T-cell (primary cell): ENCODE measurements at regions not wholly inside any gene's neighbourhood (a gene's known extent, or its start where the extent isn't known, plus 50 kb on each side); places are given as distances from the start of the nearest gene placed in this dataset.

ENCODE experiments used
- ATAC-seq, 4 experiments: fragments of 200-7000 bp in 3 of 4; fragments of 150-1000 bp in 1 of 4; cut with Tn5 transposase; replicated peaks in 1 of 4; 1 replicate in 3 of 4; 2 replicates in 1 of 4; pipeline ENCODE4 v1.10.0; 2021; ENCODE audit warnings: moderate library complexity in 3 of 4, mild to moderate bottlenecking in 2 of 4, moderate number of reproducible peaks in 1 of 4
- CTCF ChIA-PET, 2 donors: fragments of 300-600 bp; sonication (Branson Sonifier 250); formaldehyde crosslinking; loops; one replicate each; lab custom pipeline; 2022; ENCODE audit warnings: antibody characterized with exemption in 2 of 2; lab: Charles Lee
- POLR2A ChIA-PET, 2 donors: fragments of 300-600 bp; sonication (Branson Sonifier 250); formaldehyde crosslinking; loops; one replicate each; lab custom pipeline; 2022; ENCODE audit warnings: antibody characterized with exemption in 2 of 2; lab: Charles Lee
- DNase-seq, 35 experiments: peaks; one replicate each; pipeline versions ENCODE4 v3.0.0 to v3.0.0-alpha.2; 2013 to 2023
- H3K27ac ChIP-seq: one replicate; pipeline ENCODE4 v1.5.1; 2013; ENCODE audit warnings: low read length
- H3K27me3 ChIP-seq, 2 experiments: replicated peaks in 1 of 2; 1 replicate in 1 of 2; 2 replicates in 1 of 2; pipeline versions ENCODE4 v1.6.1 to v1.7.0; 2013; ENCODE audit warnings: low read length in 1 of 2, mixed read lengths in 1 of 2; ENCODE audit not compliant: control insufficient read depth in 2 of 2, insufficient read depth in 2 of 2; ENCODE audit errors: extremely low read depth in 1 of 2
- H3K36me3 ChIP-seq, 2 donors: 1 replicate in 1 of 2; 2 replicates in 1 of 2; pipeline versions ENCODE4 v1.6.1 to v1.7.0; 2013; ENCODE audit warnings: low read length in 1 of 2; ENCODE audit not compliant: control insufficient read depth in 2 of 2, insufficient read depth in 1 of 2; ENCODE audit errors: extremely low read depth in 1 of 2
- H3K4me1 ChIP-seq, 2 experiments: 1 replicate in 1 of 2; 2 replicates in 1 of 2; pipeline versions ENCODE4 v1.6.1 to v1.7.0; 2013; ENCODE audit warnings: low read length in 2 of 2, mixed read lengths in 1 of 2; ENCODE audit not compliant: insufficient read depth in 2 of 2, control insufficient read depth in 1 of 2; ENCODE audit errors: extremely low read depth in 1 of 2
- H3K4me3 ChIP-seq, 2 donors: 1 replicate in 1 of 2; 2 replicates in 1 of 2; pipeline versions ENCODE4 v1.5.1 to v1.7.0; 2013; ENCODE audit warnings: mild to moderate bottlenecking in 2 of 2, low read length in 1 of 2, moderate library complexity in 1 of 2; ENCODE audit not compliant: control insufficient read depth in 1 of 2; ENCODE audit errors: extremely low read depth in 1 of 2
- H3K9me3 ChIP-seq: 2 replicates; pipeline ENCODE4 v1.7.0; 2013
- H3K27ac Mint-ChIP-seq, 2 donors: one replicate each; pipeline ENCODE4 v1.8.0; 2020 to 2021; ENCODE audit warnings: mild to moderate bottlenecking in 2 of 2, mixed read lengths in 2 of 2
- H3K27me3 Mint-ChIP-seq, 2 donors: one replicate each; pipeline ENCODE4 v1.8.0; 2021 to 2022; ENCODE audit warnings: mixed read lengths in 2 of 2
- H3K36me3 Mint-ChIP-seq: one replicate; pipeline ENCODE4 v1.8.0; 2021; ENCODE audit warnings: mixed read lengths
- H3K4me1 Mint-ChIP-seq, 3 donors: one replicate each; pipeline ENCODE4 v1.8.0; 2020 to 2022; ENCODE audit warnings: mixed read lengths in 3 of 3, mild to moderate bottlenecking in 1 of 3
- H3K4me3 Mint-ChIP-seq, 3 donors: one replicate each; pipeline ENCODE4 v1.8.0; 2020 to 2022; ENCODE audit warnings: mild to moderate bottlenecking in 3 of 3, mixed read lengths in 3 of 3, moderate library complexity in 3 of 3
- H3K9me3 Mint-ChIP-seq, 3 donors: one replicate each; pipeline ENCODE4 v1.8.0; 2020 to 2022; ENCODE audit warnings: mixed read lengths in 3 of 3
- WGBS: methylation state at CpG from one replicate; pipeline ENCODE4 v1.1.5; 2013; ENCODE audit warnings: missing lambda C conversion rate; ENCODE audit not compliant: insufficient coverage; 5-methylcytosine and 5-hydroxymethylcytosine counted together

- no peak for ATAC-seq
- POLR2A ChIA-PET: no interaction called here
- H3K27ac Mint-ChIP-seq: no peak overlapping the region
- Histone ChIP-seq H3K4me3 (no peak overlapping the region), H3K36me3 (no peaks in the 10 kb centered on the region), H3K4me1 (no peaks in the 10 kb centered on the region), H3K27ac (no peak overlapping the region), H3K27me3 (peaks cover 0 to 9% of the 10 kb centered on the region in 2 experiments), H3K9me3 (no peaks in the 10 kb centered on the region)
- H3K4me1 Mint-ChIP-seq: peaks cover 0 to 10% (median 6%) of the 10 kb centered on the region in 3 donors
- H3K36me3 Mint-ChIP-seq: no peaks in the 10 kb centered on the region
- WGBS: no CpG with 5 or more reads among the region's 1 CpG
- DNase-seq: no peak
- CTCF ChIA-PET: interaction anchor here (0.6 to 1.7 kb wide), 2 partner anchors 8 to 351 kb away, joined by 4 read pairs; no protein-coding TSS in a partner anchor
- H3K4me3 Mint-ChIP-seq: no peak overlapping the region
- H3K9me3 Mint-ChIP-seq: no peaks in the 10 kb centered on the region
- H3K27me3 Mint-ChIP-seq: peaks cover 10 to 15% of the 10 kb centered on the region in 2 donors
Measured at GRCh38 chr2:37869771-37870170, 55.3 kb upstream of the RMDN2 start.

- Histone ChIP-seq H3K9me3 (no peaks in the 10 kb centered on the region), H3K4me1 (no peaks in the 10 kb centered on the region), H3K27me3 (peaks cover 0 to 12% of the 10 kb centered on the region in 2 experiments), H3K36me3 (no peaks in the 10 kb centered on the region), H3K4me3 (no peak overlapping the region), H3K27ac (no peak overlapping the region)
- Mint-ChIP-seq H3K4me3 (no peak overlapping the region), H3K36me3 (no peaks in the 10 kb centered on the region), H3K27ac (no peak overlapping the region), H3K4me1 (peaks cover 0 to 10% (median 6%) of the 10 kb centered on the region in 3 donors), H3K9me3 (no peaks in the 10 kb centered on the region), H3K27me3 (peaks cover 5 to 6% of the 10 kb centered on the region in 2 donors)
- DNase-seq (no peak), ATAC-seq (no peak)
- 100% methylated on average over 1 of the region's 4 CpGs for WGBS
- ChIA-PET POLR2A (no interaction called here), CTCF (interaction anchor here (0.5 to 0.7 kb wide), 5 partner anchors 10 to 989 kb away, joined by 3 to 8 read pairs (median 4); no protein-coding TSS in a partner anchor)
Measured at GRCh38 chr2:37870829-37871228, 54.3 kb upstream of the RMDN2 start.

GRCh38 chr2:37871456-37872191, 53.5 kb upstream of the RMDN2 start:
- H3K27ac Mint-ChIP-seq: no peak overlapping the region

DNA sequence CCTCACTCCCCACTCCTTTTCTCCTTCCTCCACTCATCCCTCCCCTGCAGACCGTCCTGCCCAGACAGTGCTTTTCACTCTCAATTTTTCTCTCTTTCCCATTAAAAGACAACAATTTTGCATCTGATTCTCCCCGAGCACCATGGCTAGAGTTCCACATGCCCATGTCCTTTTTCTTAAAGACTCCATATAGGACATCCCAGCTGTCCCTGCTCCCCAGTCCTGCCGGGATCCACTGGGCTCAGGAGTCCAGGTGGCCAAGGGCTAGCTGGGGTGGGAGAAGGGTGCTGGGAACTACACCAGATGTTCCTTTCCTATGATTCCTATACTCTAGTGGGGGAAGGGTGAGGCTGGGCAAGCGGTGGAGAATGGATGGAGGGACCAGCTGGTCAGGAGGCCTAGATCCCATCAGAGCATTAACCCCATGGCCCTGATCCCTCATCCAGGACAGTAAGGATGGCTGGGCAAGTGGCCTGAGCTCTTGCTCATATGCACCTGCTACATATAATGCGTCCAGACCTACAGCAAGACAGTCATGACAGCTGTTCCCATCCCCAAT, 52.8 kb upstream of the RMDN2 start:
- Mint-ChIP-seq H3K4me3 (no peak overlapping the region), H3K27me3 (peaks cover 0 to 3% of the 10 kb centered on the region in 2 donors), H3K9me3 (no peaks in the 10 kb centered on the region), H3K36me3 (no peaks in the 10 kb centered on the region), H3K4me1 (peaks cover 0 to 10% (median 6%) of the 10 kb centered on the region in 3 donors), H3K27ac (no peak overlapping the region)
- Histone ChIP-seq H3K36me3 (no peaks in the 10 kb centered on the region), H3K27ac (no peak overlapping the region), H3K9me3 (no peaks in the 10 kb centered on the region), H3K27me3 (peaks cover 0 to 10% of the 10 kb centered on the region in 2 experiments), H3K4me3 (no peak overlapping the region), H3K4me1 (no peaks in the 10 kb centered on the region)
- ChIA-PET POLR2A (no interaction called here), CTCF (interaction anchor here in 1 of 2 donors (6.9 kb wide), 1 partner anchor 476 kb away, joined by 56 read pairs; no protein-coding TSS in a partner anchor)
- DNase-seq (no peak), ATAC-seq (no peak)
- WGBS: 33% methylated on average over 1 of the region's 5 CpGs

More at GRCh38 chr2:37871456-37872191, 53.5 kb upstream of the RMDN2 start:
- no peak overlapping the region for H3K27ac ChIP-seq
- H3K4me3 Mint-ChIP-seq: no peak overlapping the region
- peaks cover 0 to 11% of the 10 kb centered on the region in 2 experiments for H3K27me3 ChIP-seq
- H3K4me1 Mint-ChIP-seq: peaks cover 0 to 10% (median 6%) of the 10 kb centered on the region in 3 donors
- H3K9me3 ChIP-seq: no peaks in the 10 kb centered on the region
- H3K27me3 Mint-ChIP-seq: peaks cover 1 to 3% of the 10 kb centered on the region in 2 donors
- H3K36me3 ChIP-seq: no peaks in the 10 kb centered on the region
- ChIA-PET CTCF (interaction anchor here (0.5 to 6.9 kb wide), 6 partner anchors 11 to 988 kb away, joined by 3 to 56 read pairs (median 5); no protein-coding TSS in a partner anchor), POLR2A (no interaction called here)
- no peak overlapping the region for H3K4me3 ChIP-seq
- peak in 1 of 4 experiments; percentile 32 for ATAC-seq
- H3K9me3 Mint-ChIP-seq: no peaks in the 10 kb centered on the region
- DNase-seq: no peak
- 43% methylated on average over 2 of the region's 7 CpGs for WGBS
- H3K4me1 ChIP-seq: no peaks in the 10 kb centered on the region
- no peaks in the 10 kb centered on the region for H3K36me3 Mint-ChIP-seq

DNA sequence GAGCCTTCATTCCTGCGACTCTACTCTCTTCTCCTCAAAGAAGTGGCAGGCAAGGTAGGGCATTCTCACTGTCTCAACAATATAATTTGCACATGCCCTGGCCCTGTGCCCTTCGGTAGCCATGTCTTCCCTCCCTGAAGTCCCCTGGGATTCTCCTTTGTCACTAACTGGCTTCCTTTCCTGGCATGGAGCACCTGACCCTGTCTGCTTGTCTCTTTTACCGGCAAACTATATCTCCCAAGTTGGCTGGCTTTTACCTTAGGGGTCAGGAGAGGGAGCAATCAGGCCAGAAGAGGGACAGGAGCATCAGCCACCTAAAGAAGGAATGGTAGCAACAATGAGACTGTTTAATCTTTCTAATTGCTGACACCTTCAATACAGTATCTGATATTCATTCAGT, 51.9 kb upstream of the RMDN2 start:
- POLR2A ChIA-PET: no interaction called here

GRCh38 chr2:37873749-37874330, 51.2 kb upstream of the RMDN2 start:
- Histone ChIP-seq H3K36me3 (no peaks in the 10 kb centered on the region), H3K27me3 (peaks cover 0 to 10% of the 10 kb centered on the region in 2 experiments), H3K4me1 (no peaks in the 10 kb centered on the region), H3K9me3 (no peaks in the 10 kb centered on the region), H3K4me3 (no peak overlapping the region), H3K27ac (no peak overlapping the region)
- H3K4me1 Mint-ChIP-seq: peaks cover 0 to 10% (median 8%) of the 10 kb centered on the region in 3 donors
- H3K27ac Mint-ChIP-seq: no peak overlapping the region
- ChIA-PET POLR2A (no interaction called here), CTCF (interaction anchor here (0.6 to 6.9 kb wide), 5 partner anchors 14 to 478 kb away, joined by 3 to 56 read pairs (median 3); no protein-coding TSS in a partner anchor)
- no peak overlapping the region for H3K4me3 Mint-ChIP-seq
- no peaks in the 10 kb centered on the region for H3K9me3 Mint-ChIP-seq
- DNase-seq: no peak
- WGBS: 100% methylated on average over 3 of the region's 7 CpGs
- H3K27me3 Mint-ChIP-seq: peaks cover 0 to 3% of the 10 kb centered on the region in 2 donors
- H3K36me3 Mint-ChIP-seq: no peaks in the 10 kb centered on the region
- ATAC-seq: no peak

More for the DNA sequence above, 51.9 kb upstream of the RMDN2 start:
- Mint-ChIP-seq H3K4me3 (no peak overlapping the region), H3K27me3 (peaks cover 0 to 3% of the 10 kb centered on the region in 2 donors), H3K4me1 (peaks cover 0 to 10% (median 8%) of the 10 kb centered on the region in 3 donors), H3K36me3 (no peaks in the 10 kb centered on the region), H3K9me3 (no peaks in the 10 kb centered on the region), H3K27ac (no peak overlapping the region)
- Histone ChIP-seq H3K9me3 (no peaks in the 10 kb centered on the region), H3K4me3 (no peak overlapping the region), H3K36me3 (no peaks in the 10 kb centered on the region), H3K4me1 (no peaks in the 10 kb centered on the region), H3K27ac (no peak overlapping the region), H3K27me3 (peaks cover 0 to 10% of the 10 kb centered on the region in 2 experiments)
- CTCF ChIA-PET: interaction anchor here in 1 of 2 donors (0.5 to 6.9 kb wide), 3 partner anchors 15 to 477 kb away, joined by 3 to 56 read pairs (median 4); no protein-coding TSS in a partner anchor
- 100% methylated on average over 2 of the region's 3 CpGs for WGBS
- DNase-seq: no peak
- ATAC-seq: no peak
